NOMO-1 (cell line): ENCODE measurements at regions not wholly inside any gene's neighbourhood (a gene's known extent, or its start where the extent isn't known, plus 50 kb on each side); places are given as distances from the start of the nearest gene placed in this dataset.

Experiments used
- DNase-seq, 2 experiments: peaks; one replicate each; lab custom pipeline; 2025; ENCODE audit not compliant: unreplicated experiment in 2 of 2; lab: John Stamatoyannopoulos, UW

GRCh38 chr2:45218297-45218696 lies 209.0 kb upstream of the SIX2 start:
- DNase-seq = no peak

DNA sequence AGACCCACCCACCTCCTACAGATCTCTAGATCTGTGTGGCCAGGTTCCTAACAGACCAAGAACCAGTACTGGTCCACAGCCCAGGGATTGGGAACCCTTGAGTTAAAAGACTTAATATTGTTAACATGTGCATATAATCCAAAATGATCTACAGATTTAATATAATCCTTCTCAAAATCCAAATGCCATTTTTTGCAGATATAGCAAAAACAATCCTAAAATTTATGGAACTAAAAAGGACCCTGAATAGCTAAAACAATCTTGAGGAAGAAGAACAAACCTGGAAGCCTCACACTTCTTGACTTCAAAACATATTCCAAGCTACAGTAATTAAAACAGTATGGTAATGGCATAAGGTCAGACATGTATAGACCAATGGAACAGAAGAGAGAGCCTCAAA lies 206.9 kb upstream of the SIX2 start:
- no peak for DNase-seq

GRCh38 chr2:45214550-45214949 lies 205.3 kb upstream of the SIX2 start:
- DNase-seq = no peak

DNA sequence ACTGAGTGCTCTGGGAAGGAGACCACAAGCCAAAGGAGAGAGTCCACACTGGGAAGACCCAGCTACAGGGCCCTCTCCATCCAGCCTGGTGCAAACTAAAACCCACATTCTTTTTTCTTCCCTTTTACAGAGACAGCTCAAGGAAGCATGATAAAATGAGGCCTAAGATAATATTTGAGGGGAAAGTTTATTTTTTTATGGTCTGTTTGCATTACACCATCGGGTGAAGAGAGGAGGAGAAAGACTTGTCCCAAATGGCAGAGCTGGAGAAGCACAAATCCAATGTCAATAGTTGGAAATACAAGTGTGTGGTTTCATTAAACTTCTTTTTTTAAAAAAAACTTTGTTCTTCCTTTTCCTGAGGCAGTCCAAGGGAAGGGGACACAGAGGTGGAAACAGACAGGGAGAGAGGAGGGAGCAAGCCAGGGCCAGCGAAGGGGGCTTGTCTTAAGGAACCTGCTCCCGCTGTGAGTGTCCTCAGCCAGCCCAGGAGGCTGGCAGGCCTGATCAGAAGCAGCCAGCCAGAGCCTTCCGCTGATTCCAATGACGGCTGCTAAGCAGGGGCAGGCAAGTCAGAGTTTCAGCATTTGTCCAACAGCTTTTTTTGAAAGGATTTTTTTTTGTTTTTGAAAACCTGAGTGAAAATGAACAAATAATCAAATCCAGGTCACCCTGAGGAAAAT lies 203.8 kb upstream of the SIX2 start:
- DNase-seq = no peak

- DNase-seq = no peak
Observed at GRCh38 chr2:45211636-45212035, 202.4 kb upstream of the SIX2 start.

DNA sequence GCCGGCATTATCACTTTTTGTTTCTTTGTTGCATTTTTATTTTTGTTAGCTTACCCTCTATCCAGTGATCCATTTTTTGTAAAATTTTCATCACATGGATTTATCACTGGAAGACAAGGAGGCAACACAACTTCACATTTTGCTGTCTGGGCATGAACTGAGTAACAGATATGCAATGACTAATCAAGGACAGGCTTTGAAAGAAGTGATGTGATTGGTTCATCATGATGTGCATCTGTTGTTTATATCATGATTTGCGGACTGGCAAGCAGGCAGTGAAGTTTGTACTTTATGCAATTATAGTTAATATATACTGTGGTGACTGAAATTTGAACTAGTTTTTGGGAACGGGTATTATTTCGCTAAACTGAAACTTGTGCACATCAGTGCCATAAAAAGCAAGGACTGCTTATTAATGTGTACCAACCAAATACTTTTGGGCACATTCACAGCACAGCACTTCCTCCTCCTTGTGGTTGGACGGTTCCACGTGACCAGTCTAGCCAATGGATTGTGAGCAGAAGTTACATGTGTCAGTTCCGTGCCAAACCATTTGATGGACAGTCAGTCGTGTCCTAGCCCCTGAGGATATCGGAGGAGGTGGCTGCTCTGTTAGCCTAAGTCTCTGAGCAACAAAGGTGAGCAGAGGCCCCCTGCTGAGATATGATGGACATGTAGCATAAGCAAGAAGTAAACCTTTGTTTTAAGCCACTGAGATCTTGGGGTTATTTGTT lies 201.4 kb upstream of the SIX2 start:
- DNase-seq = peak in 1 of 2 experiments; percentile 2

DNA sequence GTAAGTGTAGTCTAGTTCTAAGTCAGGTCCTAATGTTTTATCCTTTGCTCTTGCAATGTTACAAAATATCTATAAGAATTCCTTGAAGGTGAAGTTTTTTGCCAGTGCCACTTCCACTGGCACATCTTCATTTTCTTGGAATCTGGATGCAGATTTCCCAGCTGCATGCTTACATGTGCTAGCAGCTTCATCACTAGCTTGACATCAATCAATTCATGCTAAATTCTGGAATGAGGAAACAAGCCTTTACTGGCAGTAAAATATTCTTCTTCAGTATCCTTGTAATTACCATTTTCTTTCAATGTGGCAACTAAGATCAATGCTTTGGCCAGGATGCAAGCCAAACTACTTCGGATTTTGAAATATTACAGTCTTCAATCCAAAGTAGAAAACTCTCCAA lies 200.6 kb upstream of the SIX2 start:
- no peak for DNase-seq

GRCh38 chr2:45209302-45209701 lies 200.1 kb upstream of the SIX2 start:
- no peak for DNase-seq

- peak; percentile 82 to 86 for DNase-seq
Observed at GRCh38 chr2:45207101-45207500, 197.8 kb upstream of the SIX2 start.

- no peak for DNase-seq
Observed at GRCh38 chr2:45205985-45206384, 196.7 kb upstream of the SIX2 start.

GRCh38 chr2:45205480-45205879 lies 196.2 kb upstream of the SIX2 start:
- DNase-seq = no peak

- DNase-seq = no peak
Observed at GRCh38 chr2:45203400-45203799, 194.1 kb upstream of the SIX2 start.

DNA sequence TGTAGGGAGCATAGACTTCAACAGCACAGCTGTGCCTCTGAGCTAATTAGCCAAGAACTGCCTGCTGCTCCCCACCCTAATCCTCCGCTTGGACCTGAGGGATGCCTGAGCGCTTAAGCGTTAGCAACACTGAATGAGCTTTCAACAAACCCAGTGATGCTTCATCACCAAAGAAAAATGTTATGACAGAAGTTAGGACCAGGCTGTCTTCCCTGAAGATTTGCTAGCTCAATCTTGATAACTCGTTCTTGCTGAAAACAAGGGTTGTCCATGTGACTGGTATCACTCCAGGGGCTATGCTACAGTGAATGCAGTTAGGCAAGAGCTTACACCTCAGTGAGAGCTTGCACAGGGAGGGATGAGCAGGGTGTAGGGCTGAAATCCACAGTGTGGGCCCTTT lies 190.7 kb upstream of the SIX2 start:
- DNase-seq = no peak

GRCh38 chr2:45195916-45196315 lies 186.7 kb upstream of the SIX2 start:
- no peak for DNase-seq

- DNase-seq = no peak
Observed at GRCh38 chr2:45194596-45194995, 185.3 kb upstream of the SIX2 start.

DNA sequence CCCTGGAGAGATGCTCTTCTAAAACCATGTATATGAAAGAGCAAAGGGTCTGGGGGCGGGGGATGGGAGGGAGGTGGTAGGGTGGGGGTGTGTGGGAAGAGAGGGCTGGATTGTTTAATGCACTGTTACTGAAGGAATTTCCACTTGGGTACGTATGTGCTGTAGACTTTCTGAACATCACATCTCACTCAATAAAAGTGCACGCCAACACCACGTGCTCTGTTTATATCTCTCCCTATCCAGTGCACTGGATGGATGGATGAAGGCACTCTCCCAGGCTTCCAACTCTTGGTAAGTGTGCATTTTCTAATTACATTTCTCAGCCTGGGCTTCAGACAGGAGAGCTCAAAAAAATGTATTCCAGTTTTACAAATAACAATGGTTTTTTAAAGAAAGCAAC lies 184.3 kb upstream of the SIX2 start:
- no peak for DNase-seq

GRCh38 chr2:45192991-45193390 lies 183.7 kb upstream of the SIX2 start:
- no peak for DNase-seq

- DNase-seq = no peak
Observed at GRCh38 chr2:45192481-45192880, 183.2 kb upstream of the SIX2 start.

DNA sequence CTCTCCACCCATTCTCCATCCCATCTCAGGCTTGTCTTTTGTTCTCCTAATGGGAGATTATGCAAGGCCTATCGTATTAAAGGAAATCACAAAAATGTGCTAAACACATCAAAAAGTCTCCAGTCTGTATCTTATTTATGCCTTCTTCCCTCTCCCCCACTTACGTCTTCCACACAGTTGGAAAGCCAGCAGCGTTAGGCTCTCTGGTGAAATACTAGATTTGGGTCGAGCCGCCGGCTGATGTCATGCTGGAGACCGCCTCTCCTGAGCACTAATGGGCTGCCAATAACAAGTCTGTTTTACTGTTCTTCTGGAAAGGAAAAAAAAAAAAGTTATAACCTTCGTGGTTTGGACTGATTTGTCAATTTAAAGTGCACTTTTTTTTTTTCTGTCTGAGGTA lies 182.7 kb upstream of the SIX2 start:
- DNase-seq = no peak

GRCh38 chr2:45191146-45191863 lies 182.1 kb upstream of the SIX2 start:
- DNase-seq = no peak

DNA sequence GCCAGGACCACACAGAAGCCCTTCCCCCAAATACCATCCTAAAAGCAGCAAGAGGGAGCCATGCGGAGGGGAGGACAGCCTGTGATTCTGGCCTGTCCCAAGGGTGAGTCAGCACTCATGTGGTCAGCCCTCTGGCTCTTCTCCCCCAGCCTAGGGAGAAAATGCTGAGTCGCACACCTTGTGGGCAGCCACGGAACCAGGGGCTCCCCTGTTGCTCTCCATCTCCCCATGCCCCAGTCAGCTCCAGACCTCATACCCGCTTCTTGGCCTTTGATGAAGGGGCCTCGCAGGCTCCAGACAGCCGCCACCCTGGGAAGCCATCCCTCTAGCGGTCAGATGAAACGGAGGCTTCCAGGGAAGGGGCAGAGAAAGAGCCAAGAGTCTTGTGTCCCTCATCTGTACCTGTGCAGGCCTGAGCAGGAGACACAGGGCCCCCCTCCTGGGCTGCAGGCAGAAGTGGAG lies 181.3 kb upstream of the SIX2 start:
- no peak for DNase-seq

DNA sequence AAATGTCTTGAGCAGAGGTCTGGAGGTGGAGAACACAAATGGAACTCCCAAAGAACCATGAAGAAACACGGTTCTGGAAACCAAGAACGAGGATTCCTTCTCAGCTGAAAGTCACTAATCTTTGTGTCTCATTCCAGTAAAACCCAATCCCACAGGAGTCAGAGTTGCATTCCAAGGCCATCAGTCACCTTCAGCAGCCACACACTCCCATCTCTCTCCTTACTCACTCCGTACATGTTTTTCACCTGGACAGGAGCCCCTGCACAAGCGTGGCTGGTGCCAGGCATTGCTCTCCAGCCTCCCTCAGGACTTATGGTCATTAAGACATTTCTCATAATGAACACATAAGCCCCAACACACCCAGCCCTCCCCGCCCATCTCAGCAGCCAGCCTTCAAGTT lies 175.4 kb upstream of the SIX2 start:
- no peak for DNase-seq
